GM12891 (cell line): ENCODE measurements at regions not wholly inside any gene's neighbourhood (a gene's known extent, or its start where the extent isn't known, plus 50 kb on each side); places are given as distances from the start of the nearest gene placed in this dataset.

Source experiments
- DNase-seq: peaks from one replicate; pipeline ENCODE4 v3.0.0; 2011; ENCODE audit warnings: low spot score; ENCODE audit not compliant: insufficient read length
- FAIRE-seq: peaks from 2 replicates; lab custom pipeline; 2011; peaks lifted over from hg19 to GRCh38; lab: Jason Lieb, UNC
- PAX5 ChIP-seq: IDR thresholded peaks from 2 replicates; pipeline ENCODE4 v1.6.1; 2011; ENCODE audit warnings: low read length, moderate library complexity, mild to moderate bottlenecking; ENCODE audit not compliant: insufficient read depth, severe bottlenecking
- POLR2A ChIP-seq: IDR thresholded peaks from 2 replicates; pipeline ENCODE4 v1.6.1; 2011; ENCODE audit warnings: low read depth, low read length, control low read depth
- POLR2AphosphoS5 ChIP-seq: IDR thresholded peaks from 2 replicates; pipeline ENCODE4 v1.6.1; 2011; ENCODE audit warnings: low read depth, low read length, control low read depth
- POU2F2 ChIP-seq: IDR thresholded peaks from 2 replicates; pipeline ENCODE4 v1.6.1; 2011; ENCODE audit warnings: low read depth, mild to moderate bottlenecking, control low read depth, low read length, moderate library complexity
- SPI1 ChIP-seq: IDR thresholded peaks from 2 replicates; pipeline ENCODE4 v1.6.1; 2011; ENCODE audit warnings: low read depth, low read length, control low read depth
- TAF1 ChIP-seq: IDR thresholded peaks from 2 replicates; pipeline ENCODE4 v1.6.1; 2011; ENCODE audit warnings: low read depth, low read length, control low read depth

DNA sequence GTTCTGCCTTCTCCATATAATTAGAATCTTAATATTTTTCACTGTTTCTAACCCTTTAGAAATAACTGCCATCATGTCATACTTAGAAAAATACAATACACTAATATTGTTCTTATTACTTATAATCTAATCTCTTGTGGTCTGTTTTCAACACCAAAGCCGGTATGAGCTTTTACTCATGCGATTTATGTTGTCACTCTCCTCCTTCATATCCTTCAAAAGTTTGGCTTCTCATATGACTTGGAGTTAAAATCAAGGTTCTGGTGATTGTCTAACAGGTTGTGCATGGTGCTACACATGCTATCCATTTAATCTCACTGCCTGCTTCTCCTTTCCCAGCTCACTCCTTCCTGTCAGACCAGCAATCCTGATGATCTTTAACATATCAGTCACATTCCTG lies 1392.9 kb downstream of the ARAP2 start:
- DNase-seq, result no peak
- FAIRE-seq, result no peak
- TF ChIP-seq TAF1, result no peak
- TF ChIP-seq SPI1, result no peak
- TF ChIP-seq POU2F2, result no peak
- TF ChIP-seq PAX5, result no peak
- no peak for TF ChIP-seq POLR2A

DNA sequence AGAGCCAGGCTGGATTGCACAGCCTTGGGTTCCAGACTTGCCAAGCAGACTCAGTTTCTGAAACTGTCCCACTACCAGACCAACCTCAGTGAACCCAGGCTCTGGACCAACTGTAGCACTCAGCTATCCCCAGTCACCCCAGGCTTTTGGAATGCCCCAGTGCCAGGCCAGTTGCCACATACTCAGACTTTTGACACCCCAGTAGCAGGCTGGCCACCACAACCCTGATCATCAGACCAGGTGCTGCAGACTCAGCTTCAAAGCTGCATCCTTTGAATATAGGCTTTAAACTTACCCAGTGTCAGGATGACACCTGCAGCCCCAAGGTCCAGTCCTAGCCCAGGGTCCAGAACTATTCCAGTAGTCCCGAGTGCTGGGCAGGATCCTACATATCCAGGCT lies 1389.9 kb downstream of the ARAP2 start:
- FAIRE-seq (no peak), DNase-seq (no peak)
- TF ChIP-seq SPI1, result no peak
- TF ChIP-seq POU2F2, result no peak
- no peak for TF ChIP-seq PAX5
- no peak for TF ChIP-seq POLR2A
- TF ChIP-seq TAF1, result no peak
- TF ChIP-seq POLR2AphosphoS5, result no peak

DNA sequence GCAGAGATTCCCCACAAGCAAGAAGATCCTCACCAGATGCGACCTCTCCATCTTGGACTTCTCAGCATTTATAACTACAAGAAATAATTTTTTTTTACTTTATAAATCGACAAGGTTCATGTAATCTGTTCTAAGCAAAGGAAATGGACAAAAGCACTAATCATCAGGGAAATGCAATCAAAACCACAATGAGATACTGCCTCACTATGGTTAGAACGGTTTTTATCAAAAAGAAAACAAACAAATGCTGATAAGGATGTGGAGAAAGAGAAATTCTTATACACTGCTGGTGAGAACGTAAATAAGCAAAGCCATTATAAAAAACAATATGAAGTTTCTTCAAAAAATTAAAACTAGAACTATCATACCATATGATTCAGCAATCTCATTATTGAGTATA lies 1382.6 kb downstream of the ARAP2 start:
- DNase-seq (no peak), FAIRE-seq (no peak)
- no peak for TF ChIP-seq PAX5
- no peak for TF ChIP-seq SPI1
- no peak for TF ChIP-seq POLR2A
- no peak for TF ChIP-seq POU2F2
- TF ChIP-seq TAF1, result no peak
- no peak for TF ChIP-seq POLR2AphosphoS5

DNA sequence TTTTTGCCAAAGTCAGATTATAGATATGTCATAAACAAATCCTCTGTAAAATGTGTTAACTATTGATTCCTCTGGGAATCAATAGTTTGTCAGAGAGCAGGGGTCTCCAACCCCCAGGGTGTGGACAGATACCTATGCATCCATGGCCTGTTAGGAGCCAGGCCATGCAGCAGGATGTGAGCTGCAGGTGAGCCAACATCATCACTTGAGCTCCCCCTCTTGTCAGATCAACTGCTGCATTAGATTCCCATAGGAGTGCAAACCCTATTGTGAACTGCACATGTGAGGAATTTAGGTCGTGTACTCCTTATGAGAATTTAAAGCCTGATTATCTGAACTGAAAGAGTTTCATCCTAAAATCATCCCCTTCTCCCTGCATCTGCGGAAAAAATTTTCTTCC lies 1365.4 kb downstream of the ARAP2 start:
- no peak for DNase-seq
- no peak for TF ChIP-seq POLR2AphosphoS5
- no peak for TF ChIP-seq PAX5
- TF ChIP-seq TAF1, result no peak
- no peak for TF ChIP-seq SPI1
- no peak for TF ChIP-seq POLR2A
- no peak for FAIRE-seq

DNA sequence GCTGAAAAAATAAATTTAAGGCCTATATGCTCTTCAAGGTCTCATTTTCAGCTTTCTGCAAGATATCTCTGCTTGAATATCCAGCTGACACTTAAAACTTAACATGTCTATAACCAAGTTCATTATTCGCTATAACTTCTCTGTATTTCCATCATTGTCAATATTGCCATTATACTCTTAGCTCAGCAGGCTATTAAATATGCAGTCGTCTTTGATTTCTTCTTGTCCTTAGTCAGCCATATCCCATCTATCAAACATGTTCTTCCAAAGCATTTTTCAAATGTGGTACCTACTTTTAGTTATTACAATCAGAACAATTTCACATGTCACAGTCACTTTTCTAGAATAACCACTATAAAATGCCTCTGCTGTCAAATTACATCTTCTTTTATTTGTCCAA lies 1364.1 kb downstream of the ARAP2 start:
- FAIRE-seq, result no peak
- TF ChIP-seq SPI1 (no peak), TAF1 (no peak), PAX5 (no peak), POLR2AphosphoS5 (no peak), POLR2A (no peak), POU2F2 (no peak)
- no peak for DNase-seq

DNA sequence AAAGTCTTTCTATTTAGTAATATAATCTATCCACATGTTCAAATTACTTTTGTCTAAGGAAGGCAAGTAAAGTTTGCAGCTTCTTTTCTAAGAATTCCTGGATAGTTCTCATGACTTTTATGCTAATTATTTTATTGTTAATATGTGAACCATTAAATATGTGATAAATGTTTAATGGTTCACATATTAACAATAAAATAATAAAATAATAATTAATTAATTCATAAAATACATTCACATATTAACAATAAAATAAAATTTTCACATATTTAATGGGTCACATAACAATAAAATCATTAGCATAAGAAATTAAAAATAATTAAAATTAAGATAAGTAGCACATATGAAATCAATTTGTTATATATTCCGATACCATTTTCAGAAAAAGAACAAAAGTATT lies 1352.4 kb downstream of the ARAP2 start:
- DNase-seq (no peak), FAIRE-seq (no peak)
- TF ChIP-seq POLR2A, result no peak
- TF ChIP-seq SPI1, result no peak
- no peak for TF ChIP-seq TAF1

- DNase-seq (no peak), FAIRE-seq (no peak)
- TF ChIP-seq POU2F2, result no peak
- no peak for TF ChIP-seq SPI1
- TF ChIP-seq PAX5, result no peak
- TF ChIP-seq TAF1, result no peak
- no peak for TF ChIP-seq POLR2AphosphoS5
- TF ChIP-seq POLR2A, result no peak
Observed at GRCh38 chr4:34893382-34893781, 1350.9 kb downstream of the ARAP2 start.

DNA sequence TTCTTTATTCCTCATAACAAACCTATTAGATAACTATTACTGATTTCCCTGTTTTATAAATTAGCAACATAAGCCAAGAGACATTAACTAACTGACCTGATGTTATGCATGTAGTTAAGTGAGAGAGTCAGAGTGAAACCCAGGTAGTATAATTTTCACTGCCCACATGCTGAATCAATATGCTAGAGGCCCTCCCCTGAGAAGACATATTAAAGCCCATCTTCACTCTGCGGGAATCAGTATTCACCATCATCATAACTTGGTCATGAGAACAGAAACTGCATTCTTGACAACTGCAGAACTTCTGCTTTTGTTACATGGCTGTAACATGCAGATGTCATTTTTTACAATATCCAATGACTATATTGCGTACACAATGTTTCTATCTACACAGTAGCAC lies 1324.3 kb downstream of the ARAP2 start:
- FAIRE-seq (no peak), DNase-seq (no peak)
- no peak for TF ChIP-seq PAX5
- no peak for TF ChIP-seq POU2F2
- no peak for TF ChIP-seq POLR2A
- no peak for TF ChIP-seq POLR2AphosphoS5
- TF ChIP-seq TAF1, result no peak
- no peak for TF ChIP-seq SPI1

DNA sequence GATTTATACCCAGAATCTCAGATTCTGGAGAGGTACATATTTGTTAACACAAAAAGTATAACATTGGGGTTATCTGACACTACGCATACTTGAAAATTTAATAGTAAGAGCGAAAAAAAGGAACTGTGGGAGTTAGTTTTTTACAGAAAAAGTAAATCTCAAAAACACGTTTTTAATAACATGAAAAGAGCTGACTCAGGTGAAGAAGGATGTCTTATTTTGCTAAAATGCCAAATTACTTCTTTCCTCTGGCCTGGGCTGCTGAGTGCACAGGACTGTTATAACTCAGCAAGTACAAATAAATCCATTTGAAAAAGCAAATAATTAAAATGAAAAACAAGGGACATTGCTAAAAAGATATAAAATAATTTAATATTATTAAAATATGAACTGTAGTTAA lies 1322.9 kb downstream of the ARAP2 start:
- no peak for FAIRE-seq
- TF ChIP-seq SPI1, result no peak
- TF ChIP-seq POU2F2, result no peak
- no peak for TF ChIP-seq POLR2AphosphoS5
- no peak for TF ChIP-seq PAX5
- TF ChIP-seq POLR2A, result no peak
- TF ChIP-seq TAF1, result no peak
- no peak for DNase-seq

- TF ChIP-seq POLR2AphosphoS5 (no peak), TAF1 (no peak), PAX5 (no peak), POLR2A (no peak), POU2F2 (no peak), SPI1 (no peak)
- FAIRE-seq (no peak), DNase-seq (no peak)
Observed at GRCh38 chr4:34922325-34922724, 1322.0 kb downstream of the ARAP2 start.

DNA sequence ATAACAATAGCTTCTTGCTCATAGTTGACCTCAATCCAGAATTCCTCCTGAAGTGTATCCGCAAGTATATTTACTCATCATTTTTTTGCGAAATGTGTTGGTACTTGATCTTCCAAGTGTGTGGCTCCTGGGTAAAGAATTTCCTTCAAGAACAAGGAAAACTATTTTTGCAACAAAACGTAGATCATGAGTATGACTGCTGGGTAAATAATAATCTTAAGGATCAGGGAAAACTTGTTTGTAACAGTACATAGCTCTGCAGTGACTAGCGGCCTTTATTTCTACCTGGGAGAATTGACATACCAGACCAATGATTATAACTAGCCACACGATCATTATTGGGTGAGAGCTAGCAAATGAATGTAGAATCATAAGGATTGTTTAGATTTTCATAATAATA lies 1311.7 kb downstream of the ARAP2 start:
- DNase-seq (no peak), FAIRE-seq (no peak)
- TF ChIP-seq SPI1 (no peak), TAF1 (no peak), PAX5 (no peak), POLR2A (no peak), POU2F2 (no peak), POLR2AphosphoS5 (no peak)

- no peak for FAIRE-seq
- TF ChIP-seq SPI1, result no peak
- TF ChIP-seq POLR2A, result no peak
- TF ChIP-seq TAF1, result no peak
- TF ChIP-seq POLR2AphosphoS5, result no peak
- TF ChIP-seq POU2F2, result no peak
- TF ChIP-seq PAX5, result no peak
- DNase-seq, result no peak
Observed at GRCh38 chr4:34935739-34936138, 1308.6 kb downstream of the ARAP2 start.
